GM21423 (cell line): ENCODE measurements at regions not wholly inside any gene's neighbourhood (a gene's known extent, or its start where the extent isn't known, plus 50 kb on each side); places are given as distances from the start of the nearest gene placed in this dataset.
"Not testable (repeated sequence)": the region's sequence is repeated elsewhere in the genome, so short reads cannot be mapped to it uniquely, and the experiment has no call there.

Experiments
- ATAC-seq: cut with Tn5 transposase; IDR thresholded peaks from one replicate; pipeline ENCODE4 v1.9.1; 2021; ENCODE audit warnings: mild to moderate bottlenecking, moderate library complexity; ENCODE audit not compliant: unreplicated experiment

DNA sequence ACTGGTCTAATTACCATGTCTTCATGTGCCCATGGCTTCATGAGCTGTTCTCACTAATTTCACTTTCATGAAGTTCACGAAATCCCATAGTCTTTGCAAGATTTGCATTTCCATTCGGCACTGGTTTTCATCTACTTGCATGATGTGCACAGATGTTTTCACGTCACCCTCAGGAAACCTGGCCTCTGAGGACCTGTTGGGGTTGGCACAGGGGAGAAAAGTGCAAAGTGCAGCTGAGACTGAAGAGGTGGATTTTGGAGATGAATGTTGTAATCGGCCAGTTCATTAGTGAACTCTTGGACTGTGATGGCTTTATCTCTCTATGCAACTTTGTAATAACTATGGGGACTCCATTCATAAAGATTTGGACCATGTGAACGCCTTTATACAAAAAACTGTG, 80.2 kb upstream of the SULF2 start:
- ATAC-seq: no peak

DNA sequence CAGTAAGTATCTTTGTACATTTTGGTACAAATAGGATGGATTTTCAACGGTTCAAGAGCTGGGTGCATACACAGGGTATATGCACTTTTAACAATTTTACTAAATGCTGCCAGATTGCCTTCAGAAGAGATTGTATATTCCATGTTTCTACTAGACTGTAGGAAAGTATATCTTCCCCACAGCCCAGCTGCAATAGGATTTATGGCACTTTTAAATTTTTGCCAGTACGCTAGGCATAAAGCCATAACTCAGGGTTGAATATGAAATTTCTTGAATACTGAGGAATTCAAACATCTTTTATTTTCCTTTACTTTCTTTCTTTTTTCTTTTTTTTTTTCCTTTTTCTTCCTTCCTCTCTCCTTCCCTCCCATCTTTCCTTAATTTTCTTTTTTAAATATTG, 78.7 kb upstream of the SULF2 start:
- ATAC-seq: no peak

DNA sequence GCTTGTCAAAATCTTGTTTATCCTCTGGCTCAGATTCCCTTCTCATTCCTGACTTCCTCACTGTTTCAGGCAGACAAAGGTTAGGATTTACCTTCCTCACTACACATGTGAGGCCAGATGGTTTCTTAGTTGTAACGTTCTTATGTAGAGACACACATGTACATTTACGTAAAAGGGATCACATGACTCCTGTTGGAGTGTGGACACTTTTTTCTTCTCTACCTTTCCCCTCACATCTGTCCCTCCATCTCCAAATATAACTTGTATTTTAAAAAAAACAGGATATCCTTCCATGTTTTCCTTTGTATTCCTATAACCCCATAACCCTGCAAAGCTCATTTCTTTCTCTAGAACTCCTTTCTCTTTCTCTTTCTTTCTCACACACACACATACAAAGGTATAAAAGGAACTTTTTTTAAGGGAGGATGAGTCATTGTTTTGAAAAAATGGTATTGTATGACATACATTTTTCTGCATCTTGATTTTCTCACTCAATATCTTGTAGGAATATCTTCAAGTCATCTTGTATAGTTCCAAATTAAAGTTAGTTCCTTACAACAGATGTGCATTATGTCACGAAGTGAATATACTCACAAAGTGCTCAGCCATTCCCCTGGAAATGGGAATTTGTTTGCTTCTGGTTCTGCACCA, 78.2 kb upstream of the SULF2 start:
- no peak for ATAC-seq

DNA sequence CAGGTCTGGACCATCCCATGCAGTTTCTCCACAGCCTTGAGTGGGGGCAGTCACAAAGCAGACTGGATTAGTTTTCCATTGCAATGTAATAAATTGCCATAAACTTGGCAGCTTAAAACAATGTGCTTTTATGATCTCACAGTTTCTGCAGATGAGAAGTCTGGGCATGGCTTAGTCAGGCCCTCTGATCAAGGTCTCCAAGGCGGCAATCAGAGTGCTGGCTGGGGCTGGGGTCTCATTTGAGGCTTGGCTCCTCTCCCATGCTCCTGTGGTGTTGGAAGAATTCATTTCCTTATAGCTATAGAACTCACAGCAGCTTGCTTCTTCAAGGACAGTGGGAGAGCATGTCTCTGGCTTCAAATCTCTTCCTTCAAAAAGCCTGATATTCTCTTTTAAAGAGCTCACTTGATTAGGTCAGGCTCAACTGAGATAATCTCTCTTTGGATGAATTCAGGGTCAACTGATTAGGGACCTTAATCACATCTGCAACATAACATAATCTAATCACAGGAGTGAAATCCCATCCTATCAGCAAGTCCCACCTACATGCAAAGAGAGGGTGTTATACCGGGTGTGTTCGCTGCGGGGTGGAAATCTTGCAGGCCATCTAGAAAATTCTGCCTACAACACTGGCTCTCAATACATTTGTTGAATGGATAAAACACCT, 77.4 kb upstream of the SULF2 start:
- no peak for ATAC-seq

DNA sequence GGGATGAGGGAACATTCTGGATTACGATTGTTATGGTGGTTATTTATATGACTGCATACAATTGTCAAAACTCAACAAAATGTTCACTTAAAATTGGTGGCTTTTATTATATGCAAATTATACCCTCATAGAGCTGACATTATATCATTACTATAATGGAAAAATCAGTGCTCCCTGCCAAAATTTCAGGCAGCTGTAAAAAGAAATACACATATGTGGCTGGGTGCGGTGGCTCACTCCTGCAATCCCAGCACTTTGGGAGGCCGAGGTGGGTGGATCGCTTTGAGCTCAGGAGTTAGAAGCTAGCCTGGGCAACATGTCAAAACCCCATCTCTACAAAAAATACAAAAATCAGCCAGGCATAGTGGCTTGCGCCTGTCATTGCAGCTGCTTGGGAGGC, 75.8 kb upstream of the SULF2 start:
- no peak for ATAC-seq

DNA sequence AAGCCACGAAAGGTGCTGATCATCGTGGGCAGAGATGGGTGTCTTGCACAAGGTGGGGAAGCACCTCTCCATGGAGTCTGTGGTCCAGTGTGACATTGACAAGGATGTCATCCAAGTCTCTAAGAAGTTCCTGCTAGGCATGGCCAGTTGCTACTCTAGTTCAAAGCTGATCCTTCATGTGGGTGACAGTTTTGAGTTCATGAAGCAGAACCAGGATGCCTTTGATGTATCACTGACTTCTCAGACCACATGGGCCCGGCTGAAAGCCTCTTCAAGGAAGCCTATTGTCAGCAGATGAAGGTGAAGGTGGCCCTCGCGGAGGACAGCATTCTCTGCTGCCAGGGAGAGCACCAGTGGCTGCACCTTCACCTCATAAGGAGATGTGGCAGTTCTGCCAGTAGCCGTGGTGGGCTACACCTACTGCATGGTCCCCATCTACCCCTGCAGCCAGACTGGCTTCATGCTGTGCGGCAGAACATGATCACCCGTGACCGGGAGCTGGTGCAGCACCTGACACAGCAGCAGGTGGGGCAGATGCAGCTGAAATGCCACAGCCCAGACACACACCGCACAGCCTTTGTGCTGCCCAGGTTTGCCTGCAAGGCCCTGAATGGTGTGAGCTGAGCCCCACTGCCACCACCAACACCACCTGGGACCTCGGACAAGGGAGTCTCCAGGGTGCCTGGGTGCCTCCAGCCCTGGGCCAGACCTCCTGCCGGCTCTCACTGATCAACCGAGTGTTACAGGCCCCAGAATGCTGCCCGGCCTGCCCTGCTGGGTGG, 75.0 kb upstream of the SULF2 start:
- ATAC-seq: no peak

DNA sequence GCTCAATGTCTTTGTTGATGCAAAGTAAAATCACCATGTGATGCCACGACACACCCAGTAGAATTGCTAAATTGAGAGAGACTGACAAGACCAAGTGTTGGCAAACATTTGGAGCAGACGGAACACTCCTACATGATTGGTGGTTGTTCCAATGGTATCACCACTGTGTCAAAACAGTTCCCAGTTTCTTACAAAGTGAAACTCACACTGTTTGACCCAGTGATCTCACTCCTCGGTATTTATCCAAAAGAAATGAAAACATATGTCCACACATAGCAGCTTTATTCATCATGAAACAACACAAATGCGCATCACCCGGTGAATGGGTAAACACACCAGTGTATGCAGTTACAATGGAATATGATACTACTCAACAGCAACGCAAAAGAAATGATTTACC, 74.0 kb upstream of the SULF2 start:
- ATAC-seq: no peak

DNA sequence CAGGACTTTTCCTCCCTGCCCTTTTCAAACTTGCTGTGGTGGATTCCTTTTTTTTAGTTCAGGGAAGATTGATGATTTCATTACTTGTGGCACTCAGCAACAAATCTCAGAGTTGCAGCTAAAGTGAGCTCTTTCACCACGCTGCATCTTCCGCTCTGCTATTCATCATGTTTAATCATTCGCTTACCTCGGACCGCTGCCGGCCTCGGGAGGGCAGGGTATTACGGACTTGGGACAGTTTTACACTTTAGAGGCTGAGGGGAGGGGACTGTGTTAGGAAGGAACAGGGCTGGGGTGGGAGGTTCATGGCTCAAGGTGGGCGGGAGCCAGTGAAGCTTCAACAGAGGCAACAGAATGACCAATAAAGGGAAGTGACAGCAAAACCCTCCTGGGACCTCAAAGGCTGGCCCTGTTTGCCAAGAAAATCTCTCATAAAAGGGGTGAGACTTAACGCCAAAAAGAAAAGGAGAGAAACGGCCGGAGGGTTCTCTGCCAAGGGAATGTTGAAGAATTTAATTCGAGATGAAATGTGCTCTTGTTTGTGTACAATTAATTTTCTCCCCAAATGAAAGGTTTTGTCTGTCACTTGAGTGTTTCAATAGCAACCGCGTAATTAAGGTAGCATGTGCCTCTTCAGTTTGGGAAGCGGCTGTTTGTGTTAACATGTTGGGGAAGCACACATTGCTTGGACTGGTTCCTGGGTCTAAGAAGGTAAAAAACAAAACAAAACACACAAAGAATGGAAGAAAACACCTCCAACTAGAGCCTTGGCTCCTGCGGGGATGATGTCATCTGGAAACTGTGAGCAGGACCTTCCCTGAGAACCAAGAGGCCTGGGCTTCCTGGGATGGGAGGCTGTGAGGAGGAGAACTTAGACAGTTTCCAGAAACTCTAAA, 72.5 kb upstream of the SULF2 start:
- ATAC-seq: no peak

DNA sequence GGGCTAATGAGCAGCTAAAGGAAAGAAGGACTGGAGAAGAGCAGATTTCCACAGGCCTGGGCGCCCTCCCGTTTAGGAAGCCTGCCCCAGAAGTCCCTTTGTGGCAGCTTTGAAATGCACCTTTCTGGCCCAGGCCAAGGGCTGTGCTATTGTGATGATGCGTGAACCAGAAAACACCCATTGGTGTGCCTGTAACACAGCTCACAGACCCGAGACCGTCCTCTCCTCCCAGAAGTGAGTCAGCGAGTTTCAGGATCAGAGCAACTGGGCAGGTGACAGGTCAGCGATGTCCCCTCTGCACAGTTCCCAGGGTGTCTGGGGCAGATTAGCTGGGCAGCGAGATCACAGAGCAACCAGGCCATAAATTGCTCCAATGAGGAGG, 71.9 kb upstream of the SULF2 start:
- ATAC-seq: no peak

DNA sequence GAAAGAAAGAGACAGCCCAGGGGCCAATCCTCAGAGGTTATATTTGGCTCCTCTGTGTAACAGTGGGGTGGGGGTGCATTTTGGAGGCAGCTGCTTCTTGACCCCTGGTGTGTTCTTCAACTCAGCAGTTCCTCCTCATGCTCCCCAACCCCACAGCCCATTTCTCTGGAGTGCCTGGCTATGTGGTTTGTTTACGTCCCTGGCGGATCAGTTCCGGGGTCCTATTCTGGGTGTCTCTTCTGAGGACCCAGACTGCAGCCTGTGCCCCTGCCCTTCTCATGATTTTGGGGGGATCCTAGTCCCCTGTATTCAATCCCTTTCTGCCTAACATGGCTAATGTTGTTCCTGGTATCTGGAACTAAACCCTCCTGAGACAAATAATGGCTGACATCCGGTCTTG, 70.5 kb upstream of the SULF2 start:
- no peak for ATAC-seq

DNA sequence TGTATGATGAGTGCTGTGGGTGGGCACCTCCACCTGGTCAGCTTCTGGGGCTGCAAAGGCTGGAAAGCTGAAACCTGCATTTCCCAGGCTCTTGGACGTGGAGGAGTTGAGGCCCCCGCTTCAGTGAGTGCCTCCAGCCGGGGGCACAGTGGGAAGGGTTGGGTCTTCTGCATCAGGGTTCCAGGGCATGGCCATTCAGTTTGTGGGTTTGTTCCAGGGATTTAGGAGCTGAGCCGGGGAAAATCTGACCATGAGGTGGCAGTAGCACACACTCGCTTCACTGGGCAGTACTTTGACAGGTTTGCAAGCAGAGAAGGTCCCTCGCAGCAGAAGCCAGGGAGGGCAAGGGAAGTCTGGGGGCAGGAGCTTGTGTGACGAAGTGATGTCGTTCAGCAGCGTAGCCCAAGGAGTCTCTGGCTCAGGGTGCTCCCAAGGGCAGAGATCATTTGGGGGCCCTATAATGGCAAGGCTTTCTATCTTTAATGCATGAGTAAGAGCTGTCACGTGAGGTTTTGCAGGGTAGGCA, 69.5 kb upstream of the SULF2 start:
- no peak for ATAC-seq

DNA sequence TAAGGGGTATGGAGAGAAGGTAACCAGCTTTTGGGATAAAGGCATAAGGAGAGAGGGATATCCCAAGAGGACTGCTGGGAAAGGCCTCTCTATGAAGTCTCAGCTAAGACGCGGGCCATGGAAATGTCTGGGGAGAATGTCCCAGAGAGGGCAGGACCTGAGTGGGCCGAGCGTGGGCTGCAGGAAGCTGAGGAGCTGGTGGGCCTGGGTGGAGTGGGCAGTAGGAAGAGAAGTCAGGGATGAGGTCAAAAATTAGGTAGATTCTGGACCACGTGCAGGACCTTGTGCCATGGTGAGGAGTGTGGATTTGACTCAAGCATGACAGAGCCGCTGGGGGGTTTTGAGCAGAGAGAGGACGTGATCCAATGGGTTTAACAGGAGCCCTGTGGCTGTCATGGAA, 66.5 kb upstream of the SULF2 start:
- no peak for ATAC-seq

DNA sequence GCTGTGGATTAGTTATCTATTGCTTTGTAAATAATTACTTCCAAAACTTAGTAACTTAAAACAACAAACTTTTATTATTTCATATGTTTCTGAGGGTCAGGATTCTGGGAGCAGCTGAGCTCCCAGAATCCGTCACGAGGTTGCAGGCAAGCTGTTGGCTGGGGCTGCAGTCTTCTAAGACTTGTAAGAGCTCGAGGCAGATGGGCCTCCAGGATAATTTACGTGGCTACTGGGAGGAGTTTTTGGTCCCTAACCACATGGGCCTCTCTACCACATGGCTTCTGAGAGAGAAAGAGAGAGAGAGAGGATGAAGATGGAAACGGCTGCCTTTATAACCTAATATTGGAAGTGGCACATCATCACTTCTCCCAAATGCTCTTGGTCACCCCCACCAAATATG, 64.9 kb upstream of the SULF2 start:
- ATAC-seq: no peak

DNA sequence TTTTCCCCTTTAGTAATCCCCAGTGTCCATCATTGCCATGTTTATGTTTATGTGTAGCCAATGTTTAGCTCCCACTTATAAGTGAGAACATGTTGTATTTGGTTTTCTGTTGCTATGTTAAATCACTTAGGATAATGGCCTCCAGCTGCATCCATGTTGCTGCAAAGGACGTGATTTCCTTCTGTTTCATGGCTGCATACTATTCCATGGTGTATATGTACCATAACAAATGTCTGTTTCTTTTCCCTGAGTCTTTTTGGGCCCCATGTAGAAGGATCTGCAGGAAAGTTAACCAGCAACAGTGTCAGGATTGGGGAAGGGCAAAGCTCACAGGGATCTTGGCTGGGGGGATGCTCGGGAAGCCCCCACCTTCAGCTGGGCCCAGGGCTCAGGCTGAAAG, 64.3 kb upstream of the SULF2 start:
- no peak for ATAC-seq

DNA sequence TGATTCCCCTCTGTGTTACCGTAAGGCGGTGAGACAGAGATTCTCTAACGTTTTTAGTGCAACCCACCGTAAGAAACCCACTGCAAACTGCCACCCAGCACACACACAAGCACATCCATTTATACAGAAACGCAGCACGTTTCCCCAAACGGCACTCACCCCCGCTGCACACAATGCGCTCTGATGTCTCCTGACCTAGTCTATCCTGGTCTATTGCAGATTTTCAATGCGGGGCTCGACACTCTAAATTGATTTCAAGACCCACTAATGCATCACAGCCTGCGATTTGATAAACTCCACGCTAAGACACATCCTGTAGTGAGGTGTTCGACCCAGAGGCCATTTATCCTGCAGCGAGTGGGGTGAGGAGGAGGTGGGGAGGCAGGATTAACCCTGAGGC, 63.7 kb upstream of the SULF2 start:
- ATAC-seq: no peak

DNA sequence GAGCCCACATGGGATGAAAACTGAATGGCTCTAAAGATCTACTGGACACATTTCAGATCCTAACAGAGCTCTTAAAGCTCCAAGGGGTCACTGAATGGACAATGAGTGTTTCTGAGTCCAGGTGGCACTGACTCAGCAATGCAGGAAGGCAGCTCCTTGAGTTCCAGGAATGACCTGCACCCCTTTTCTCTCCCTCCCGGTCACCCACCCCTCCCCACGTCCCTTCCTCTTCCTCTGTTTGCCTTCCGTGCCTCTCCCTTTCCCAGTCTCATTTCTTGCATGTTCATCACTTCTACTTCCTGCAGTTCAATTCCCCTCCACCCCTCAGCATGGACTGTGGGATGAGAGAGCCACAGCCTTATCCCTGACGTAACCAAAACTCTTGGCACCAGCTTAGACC, 63.3 kb upstream of the SULF2 start:
- not testable (repeated sequence) for ATAC-seq

DNA sequence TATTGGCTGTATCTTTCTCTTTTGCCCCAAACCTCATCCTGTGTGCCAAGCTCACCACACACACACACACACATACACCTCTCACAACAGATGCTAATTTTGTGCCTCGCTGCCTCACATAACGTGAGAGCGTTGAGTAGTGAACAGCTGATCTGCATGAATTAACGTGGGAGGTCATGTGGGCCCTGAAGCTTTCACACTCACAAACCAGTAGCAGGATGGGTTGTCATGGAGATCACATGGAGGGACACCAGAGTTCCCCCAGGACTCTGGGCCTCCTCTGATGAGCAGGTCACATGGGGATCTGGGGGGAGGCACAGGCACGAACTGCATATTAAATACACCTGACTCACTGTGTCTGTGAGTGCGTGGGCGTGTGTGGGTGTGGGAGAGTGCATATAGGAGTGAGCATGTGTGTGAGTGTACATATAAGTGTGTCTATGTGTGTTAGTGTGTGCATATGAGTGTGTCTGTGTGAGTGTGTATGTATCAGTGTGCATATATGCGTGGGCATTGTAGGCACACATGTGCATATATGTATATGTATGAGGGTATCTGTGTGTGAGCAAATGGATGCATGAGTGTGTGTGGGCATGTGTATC, 62.7 kb upstream of the SULF2 start:
- ATAC-seq: no peak

DNA sequence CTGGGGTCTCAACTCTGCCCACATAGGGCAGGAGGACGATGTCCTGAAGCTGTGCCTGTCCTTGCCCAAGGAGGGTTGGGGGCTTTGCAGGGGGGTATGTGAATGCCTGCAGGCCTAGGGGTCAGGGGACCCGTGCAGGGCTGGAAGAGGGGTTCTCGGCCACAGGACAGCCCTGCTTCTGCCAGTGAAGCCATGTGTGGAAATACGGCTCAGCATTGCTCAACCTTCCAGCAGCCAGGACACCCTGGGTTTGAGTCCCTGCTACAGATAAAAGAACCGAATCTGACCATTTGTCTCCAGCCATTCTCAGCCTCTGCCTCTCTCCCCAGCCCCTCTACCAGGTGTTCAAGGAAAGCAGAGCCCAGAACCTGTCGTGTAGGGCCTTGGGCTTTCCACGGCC, 61.9 kb upstream of the SULF2 start:
- ATAC-seq: not testable (repeated sequence)

DNA sequence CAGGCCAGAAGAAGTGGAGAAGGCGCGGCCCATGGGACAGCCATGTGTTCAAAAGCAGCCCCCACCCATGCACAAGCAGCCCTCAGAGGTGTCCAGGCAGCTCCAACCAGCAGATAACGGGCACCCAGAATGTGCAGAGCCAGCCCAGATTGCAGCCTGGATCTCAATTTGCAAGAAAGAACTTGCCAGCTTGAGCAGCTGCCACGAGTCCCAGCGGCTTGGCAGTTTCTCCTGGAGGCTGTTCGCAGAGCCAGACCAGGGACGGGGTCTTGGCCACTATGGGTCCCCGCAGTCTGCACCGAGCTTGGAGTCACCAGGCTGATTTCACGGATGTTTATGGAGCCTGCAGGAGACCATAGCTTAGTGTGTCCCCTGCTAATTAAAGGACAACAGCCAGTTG, 61.4 kb upstream of the SULF2 start:
- ATAC-seq: not testable (repeated sequence)

DNA sequence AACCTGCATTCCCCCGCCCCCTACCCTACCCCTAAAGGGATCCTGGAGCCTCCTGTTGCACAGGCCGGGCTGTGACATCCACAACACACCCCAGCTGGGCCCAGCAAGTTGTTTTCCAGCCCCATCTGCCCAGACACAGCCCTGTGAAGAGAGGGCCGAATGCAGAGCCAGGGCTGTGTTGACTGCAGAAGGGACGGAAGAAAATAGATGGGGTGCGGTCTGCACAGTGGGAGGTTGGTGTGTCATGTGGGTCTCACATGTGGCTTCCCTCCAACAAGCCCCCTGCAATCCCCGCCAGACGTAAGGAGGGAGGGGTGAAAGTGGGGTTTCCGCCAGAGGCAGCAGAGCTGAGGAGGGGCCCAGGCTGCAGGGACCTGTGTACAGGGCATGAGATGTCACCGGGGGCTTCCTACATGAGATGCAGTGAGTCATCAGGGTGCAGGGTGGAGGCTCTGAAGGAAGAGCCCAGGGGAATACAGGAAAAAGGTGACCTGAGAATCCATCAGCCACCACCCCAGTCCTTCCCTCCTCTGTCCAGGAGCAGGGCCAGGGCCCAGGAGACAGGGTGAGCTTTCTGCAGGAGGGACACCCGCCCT, 60.2 kb upstream of the SULF2 start:
- not testable (repeated sequence) for ATAC-seq
